SK-N-SH (cell line): ENCODE measurements at regions not wholly inside any gene's neighbourhood (a gene's known extent, or its start where the extent isn't known, plus 50 kb on each side); places are given as distances from the start of the nearest gene placed in this dataset.
A peak's percentile ranks its signal among the peaks of the same experiment; 100 is the strongest.

Source experiments
- CTCF ChIA-PET: fragments of 300-600, 350-600 bp; formaldehyde crosslinking; extraction: SDS; loops from one replicate; lab custom pipeline; 2021; lab: Yijun Ruan, JAX
- POLR2A ChIA-PET: fragments of 350-600 bp; sonication (Branson Sonifier 250); formaldehyde crosslinking; extraction: SDS; loops from one replicate; lab custom pipeline; 2020; ENCODE audit warnings: antibody characterized with exemption, inconsistent platforms; lab: Yijun Ruan, JAX
- DNase-seq: peaks from one replicate; pipeline ENCODE4 v3.0.0; 2012
- H2AFZ ChIP-seq: fragments of 200-600 bp; sonication (generic); 2 replicates; pipeline ENCODE4 v1.8.1; 2016; ENCODE audit warnings: antibody characterized with exemption, mild to moderate bottlenecking, low read depth
- H3F3A ChIP-seq: fragments of 200-600 bp; sonication (generic); replicated peaks from 2 replicates; pipeline ENCODE3; 2016; ENCODE audit warnings: antibody characterized with exemption, mild to moderate bottlenecking; ENCODE audit not compliant: insufficient read depth
- H3K27ac ChIP-seq, 2 experiments: fragments of 200-500 bp in 1 of 2; fragments of 200-600 bp in 1 of 2; sonication (Bioruptor generic) in 1 of 2; sonication (generic), shearing (Covaris generic) in 1 of 2; 2 replicates each; pipeline versions ENCODE4 v1.5.1 to v1.6.1; 2014 to 2016; ENCODE audit warnings: low read depth in 2 of 2, inconsistent platforms in 1 of 2, low read length in 1 of 2, mild to moderate bottlenecking in 1 of 2, mixed read lengths in 1 of 2
- H3K27me3 ChIP-seq: fragments of 200-600 bp; sonication (generic), shearing (Covaris generic); 2 replicates; pipeline ENCODE4 v1.6.1; 2016; ENCODE audit warnings: mixed run types; ENCODE audit not compliant: insufficient read depth
- H3K36me3 ChIP-seq, 2 experiments: fragments of 200-500 bp in 1 of 2; fragments of 200-600 bp in 1 of 2; sonication (Bioruptor generic) in 1 of 2; sonication (generic) in 1 of 2; replicated peaks in 1 of 2; 2 replicates each; pipeline versions ENCODE3 to v1.5.1; 2014 to 2016; ENCODE audit warnings: low read length in 1 of 2, mild to moderate bottlenecking in 1 of 2; ENCODE audit not compliant: insufficient read depth in 2 of 2, control insufficient read depth in 1 of 2
- H3K4me1 ChIP-seq, 2 experiments: fragments of 200-500 bp in 1 of 2; fragments of 200-600 bp in 1 of 2; sonication (Bioruptor generic) in 1 of 2; sonication (generic), shearing (Covaris generic) in 1 of 2; 2 replicates each; pipeline versions ENCODE4 v1.5.1 to v1.6.1; 2014 to 2016; ENCODE audit warnings: low read depth in 1 of 2, low read length in 1 of 2, mixed run types in 1 of 2; ENCODE audit not compliant: insufficient read depth in 2 of 2, control insufficient read depth in 1 of 2
- H3K4me2 ChIP-seq: fragments of 200-600 bp; sonication (generic), shearing (Covaris generic); 2 replicates; pipeline ENCODE4 v1.6.1; 2017; ENCODE audit warnings: mixed run types
- H3K4me3 ChIP-seq, 2 experiments: fragments of 200-500 bp in 1 of 2; fragments of 200-600 bp in 1 of 2; sonication (Bioruptor generic) in 1 of 2; sonication (generic), shearing (Covaris generic) in 1 of 2; 2 replicates each; pipeline versions ENCODE4 v1.5.1 to v1.8.1; 2014 to 2016; ENCODE audit warnings: low read depth in 2 of 2, inconsistent platforms in 1 of 2, low read length in 1 of 2, mild to moderate bottlenecking in 1 of 2, mixed read lengths in 1 of 2, moderate library complexity in 1 of 2
- H3K79me2 ChIP-seq: fragments of 200-600 bp; sonication (generic); 2 replicates; pipeline ENCODE4 v1.8.1; 2017; ENCODE audit warnings: mild to moderate bottlenecking; ENCODE audit not compliant: insufficient read depth
- H3K9ac ChIP-seq: fragments of 200-600 bp; sonication (generic); 2 replicates; pipeline ENCODE4 v1.6.1; 2017; ENCODE audit warnings: mixed run types
- H3K9me2 ChIP-seq: fragments of 200-600 bp; sonication (generic); 2 replicates; pipeline ENCODE4 v1.6.1; 2017; ENCODE audit warnings: mixed run types
- H3K9me3 ChIP-seq: fragments of 200-600 bp; sonication (generic); 2 replicates; pipeline ENCODE4 v1.6.1; 2017; ENCODE audit warnings: mixed run types, mild to moderate bottlenecking, moderate library complexity
- H4K20me1 ChIP-seq: fragments of 200-600 bp; sonication (generic); 2 replicates; pipeline ENCODE4 v1.6.1; 2017; ENCODE audit warnings: mild to moderate bottlenecking, mixed run types; ENCODE audit not compliant: insufficient read depth
- CHD2 ChIP-seq: fragments of 150-350 bp; IDR thresholded peaks from 2 replicates; pipeline ENCODE4 v1.6.1; 2018; ENCODE audit warnings: low read length; ENCODE audit not compliant: partially characterized antibody
- CTCF ChIP-seq: fragments of 200-600 bp; sonication (generic); IDR thresholded peaks from 2 replicates; pipeline ENCODE4 v1.6.1; 2017; ENCODE audit warnings: antibody characterized with exemption, mild to moderate bottlenecking, moderate library complexity
- ELF1 ChIP-seq: IDR thresholded peaks from 2 replicates; pipeline ENCODE4 v1.4.0; 2012
- EZH2phosphoT487 ChIP-seq: fragments of 200-600 bp; sonication (generic); IDR thresholded peaks from 2 replicates; pipeline ENCODE4 v1.6.1; 2017; ENCODE audit warnings: low read depth, mixed run types, mild to moderate bottlenecking, antibody characterized with exemption, moderate library complexity, borderline replicate concordance
- FOXJ3 ChIP-seq: sonication (generic); formaldehyde crosslinking; IDR thresholded peaks from 2 replicates; pipeline ENCODE4 v1.5.1; 2020; ENCODE audit warnings: mild to moderate bottlenecking, missing genetic modification reagents
- GATA2 ChIP-seq: sonication (generic); formaldehyde crosslinking; IDR thresholded peaks from 2 replicates; pipeline ENCODE4 v1.5.0; 2020; ENCODE audit warnings: mild to moderate bottlenecking, missing genetic modification reagents
- IRF3 ChIP-seq: fragments of 150-350 bp; IDR thresholded peaks from 2 replicates; pipeline ENCODE4 v1.6.1; 2016; ENCODE audit warnings: mild to moderate bottlenecking, low read depth, low read length
- JUND ChIP-seq: IDR thresholded peaks from 2 replicates; pipeline ENCODE4 v1.4.0; 2012
- MAX ChIP-seq: IDR thresholded peaks from 2 replicates; pipeline ENCODE4 v1.4.0; 2012; ENCODE audit warnings: low read depth
- MXI1 ChIP-seq: IDR thresholded peaks from 2 replicates; pipeline ENCODE4 v1.6.1; 2012; ENCODE audit warnings: mild to moderate bottlenecking, low read depth, low read length, improper control_type of control experiment
- NRF1 ChIP-seq: IDR thresholded peaks from 2 replicates; pipeline ENCODE4 v1.6.1; 2012; ENCODE audit warnings: low read depth, mild to moderate bottlenecking, low read length
- POLR2AphosphoS5 ChIP-seq: IDR thresholded peaks from 2 replicates; pipeline ENCODE4 v1.6.1; 2012; ENCODE audit warnings: low read depth, low read length
- RAD21 ChIP-seq: IDR thresholded peaks from 2 replicates; pipeline ENCODE4 v1.6.1; 2012; ENCODE audit warnings: mild to moderate bottlenecking, low read length
- RCOR1 ChIP-seq: fragments of 150-350 bp; IDR thresholded peaks from 2 replicates; pipeline ENCODE4 v1.6.1; 2017; ENCODE audit warnings: antibody characterized with exemption, low read length
- SIN3A ChIP-seq: IDR thresholded peaks from 2 replicates; pipeline ENCODE4 v1.6.1; 2012; ENCODE audit warnings: low read depth, mild to moderate bottlenecking, low read length, moderate library complexity, borderline replicate concordance
- SMC3 ChIP-seq: IDR thresholded peaks from 2 replicates; pipeline ENCODE4 v1.6.1; 2012; ENCODE audit warnings: low read depth, low read length, improper control_type of control experiment
- TCF12 ChIP-seq: IDR thresholded peaks from 2 replicates; pipeline ENCODE4 v1.4.0; 2012
- TEAD4 ChIP-seq: IDR thresholded peaks from 2 replicates; pipeline ENCODE4 v1.4.0; 2012; ENCODE audit warnings: mild to moderate bottlenecking, borderline replicate concordance; ENCODE audit not compliant: insufficient read depth
- YY1 ChIP-seq: IDR thresholded peaks from 2 replicates; pipeline ENCODE4 v1.4.0; 2012; ENCODE audit warnings: low read depth, mild to moderate bottlenecking
- WGBS: methylation state at CpG from one replicate; pipeline ENCODE4 v1.1.6; 2017; ENCODE audit warnings: low lambda C conversion rate; 5-methylcytosine and 5-hydroxymethylcytosine counted together

- no peaks in the 10 kb centered on the region for H3F3A ChIP-seq
- no peak overlapping the region for H3K9ac ChIP-seq
- H3K4me3 ChIP-seq, result no peak overlapping the region
- no peak overlapping the region for H2AFZ ChIP-seq
- peaks cover 3 to 12% of the 10 kb centered on the region in 2 experiments; a peak in 2 of 4 replicates for H3K4me1 ChIP-seq
- no peaks in the 10 kb centered on the region for H3K9me2 ChIP-seq
- no peaks in the 10 kb centered on the region for H3K27me3 ChIP-seq
- no peak overlapping the region for H3K27ac ChIP-seq
- TF ChIP-seq YY1 (no peak), GATA2 (CRISPR knock-in tag) (no peak), RCOR1 (no peak)
- TF ChIP-seq, all 33 proteins: peak for 0
- Histone ChIP-seq H3K79me2 (no peaks in the 10 kb centered on the region), H4K20me1 (no peaks in the 10 kb centered on the region), H3K9me3 (no peaks in the 10 kb centered on the region), H3K36me3 (no peaks in the 10 kb centered on the region), H3K4me2 (no peak overlapping the region)
- ChIA-PET POLR2A (no interaction called here), CTCF (no interaction called here)
- no peak for DNase-seq
- 85% methylated on average over 5 of the region's 5 CpGs for WGBS
These were observed 55.3 kb upstream of the NABP1 start for GRCh38 chr2:191622374-191623320.

GRCh38 chr2:191625016-191625415, 52.9 kb upstream of the NABP1 start:
- Histone ChIP-seq H3K9ac (no peak overlapping the region), H3F3A (no peaks in the 10 kb centered on the region), H3K9me3 (no peaks in the 10 kb centered on the region), H3K4me2 (no peak overlapping the region), H4K20me1 (no peaks in the 10 kb centered on the region), H3K27me3 (no peaks in the 10 kb centered on the region), H2AFZ (no peak overlapping the region), H3K27ac (no peak overlapping the region), H3K4me3 (no peak overlapping the region), H3K36me3 (no peaks in the 10 kb centered on the region), H3K4me1 (peaks cover 3 to 12% of the 10 kb centered on the region in 2 experiments; a peak in 2 of 4 replicates), H3K79me2 (no peaks in the 10 kb centered on the region), H3K9me2 (no peaks in the 10 kb centered on the region)
- 67% methylated on average over 3 of the region's 3 CpGs for WGBS
- TF ChIP-seq SMC3 (no peak), CHD2 (no peak), TCF12 (no peak), YY1 (no peak), GATA2 (CRISPR knock-in tag) (no peak), NRF1 (no peak), FOXJ3 (CRISPR knock-in tag) (no peak), TEAD4 (no peak), MXI1 (no peak), RCOR1 (no peak), CTCF (no peak), MAX (no peak), POLR2AphosphoS5 (no peak), IRF3 (no peak), EZH2phosphoT487 (no peak), ELF1 (no peak), JUND (no peak), RAD21 (no peak), SIN3A (no peak)
- peak; percentile 10 for DNase-seq
- POLR2A ChIA-PET, result no interaction called here
- CTCF ChIA-PET, result no interaction called here
